ENCODE measurements at regions not wholly inside any gene's neighbourhood (a gene's known extent, or its start where the extent isn't known, plus 50 kb on each side); places are given as distances from the start of the nearest gene placed in this dataset.

- TF ChIP-seq CTCF (IDR thresholded peaks at IDR 0.05; ENCODE audit: low read depth, low read length, poor library complexity, severe bottlenecking) (no peak), EZH2phosphoT487 (IDR thresholded peaks at IDR 0.05; ENCODE audit: borderline replicate concordance, low read length) (no peak)
Measured at GRCh38 chr5:13253111-13253510, 691.4 kb downstream of the DNAH5 start.

Data from DOHH2 (cell line).